Gastrocnemius medialis (tissue), 4 donors: ENCODE measurements at regions not wholly inside any gene's neighbourhood (a gene's known extent, or its start where the extent isn't known, plus 50 kb on each side); places are given as distances from the start of the nearest gene placed in this dataset.

Experiments used
- POLR2A ChIP-seq, 2 donors: fragments of 450-650 bp; IDR thresholded peaks; one replicate each; pipeline ENCODE4 v1.6.1; 2017; ENCODE audit warnings: antibody characterized with exemption in 2 of 2, mild to moderate bottlenecking in 2 of 2, moderate library complexity in 2 of 2
- TF ChIP-seq, protein P1 (sequence below), 5 experiments: fragments of 450-650 bp in 3 of 5; fragments of 200-600 bp in 2 of 5; sonication (generic) in 2 of 5; IDR thresholded peaks in 4 of 5; conservative IDR thresholded peaks in 1 of 5; 1 replicate in 4 of 5; 2 replicates in 1 of 5; pipeline ENCODE4 v1.5.1; 2016 to 2019; ENCODE audit warnings: antibody characterized with exemption in 5 of 5, mild to moderate bottlenecking in 3 of 5, moderate library complexity in 3 of 5

DNA sequence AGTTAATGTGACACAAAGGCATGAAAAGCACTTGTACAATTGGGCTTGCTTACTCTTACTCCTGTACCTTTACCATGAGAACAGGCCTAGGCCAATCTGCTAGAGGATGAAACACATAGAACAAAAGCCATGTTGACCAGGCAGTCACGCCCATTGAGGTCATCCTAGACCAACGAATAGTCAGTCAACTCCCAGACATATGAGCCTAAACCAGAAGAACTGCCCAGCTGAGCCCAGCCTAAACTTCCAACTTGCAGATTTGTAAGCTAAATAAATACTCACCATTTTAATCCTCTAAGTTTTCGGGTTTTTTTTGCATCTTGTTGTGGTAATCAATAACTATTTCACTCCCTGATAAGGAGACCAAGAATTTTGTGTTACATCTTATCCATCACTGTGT is 164.8 kb upstream of the ADRA1B start:
- TF ChIP-seq, protein P1, sequence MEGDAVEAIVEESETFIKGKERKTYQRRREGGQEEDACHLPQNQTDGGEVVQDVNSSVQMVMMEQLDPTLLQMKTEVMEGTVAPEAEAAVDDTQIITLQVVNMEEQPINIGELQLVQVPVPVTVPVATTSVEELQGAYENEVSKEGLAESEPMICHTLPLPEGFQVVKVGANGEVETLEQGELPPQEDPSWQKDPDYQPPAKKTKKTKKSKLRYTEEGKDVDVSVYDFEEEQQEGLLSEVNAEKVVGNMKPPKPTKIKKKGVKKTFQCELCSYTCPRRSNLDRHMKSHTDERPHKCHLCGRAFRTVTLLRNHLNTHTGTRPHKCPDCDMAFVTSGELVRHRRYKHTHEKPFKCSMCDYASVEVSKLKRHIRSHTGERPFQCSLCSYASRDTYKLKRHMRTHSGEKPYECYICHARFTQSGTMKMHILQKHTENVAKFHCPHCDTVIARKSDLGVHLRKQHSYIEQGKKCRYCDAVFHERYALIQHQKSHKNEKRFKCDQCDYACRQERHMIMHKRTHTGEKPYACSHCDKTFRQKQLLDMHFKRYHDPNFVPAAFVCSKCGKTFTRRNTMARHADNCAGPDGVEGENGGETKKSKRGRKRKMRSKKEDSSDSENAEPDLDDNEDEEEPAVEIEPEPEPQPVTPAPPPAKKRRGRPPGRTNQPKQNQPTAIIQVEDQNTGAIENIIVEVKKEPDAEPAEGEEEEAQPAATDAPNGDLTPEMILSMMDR (IDR thresholded peaks at IDR 0.05 in 4 of 5, conservative IDR thresholded peaks at IDR 0.05 in 1 of 5), result no peak
- TF ChIP-seq POLR2A (IDR thresholded peaks at IDR 0.05), result no peak
